WTC11 (cell line): ENCODE measurements at regions not wholly inside any gene's neighbourhood (a gene's known extent, or its start where the extent isn't known, plus 50 kb on each side); places are given as distances from the start of the nearest gene placed in this dataset.
A peak's percentile ranks its signal among the peaks of the same experiment; 100 is the strongest.

Experiments
- FOXP1 ChIP-seq: sonication (generic); formaldehyde crosslinking; IDR thresholded peaks from 2 replicates; pipeline ENCODE4 v1.8.0; 2022; ENCODE audit warnings: missing genetic modification reagents, mild to moderate bottlenecking, moderate library complexity, borderline replicate concordance
- GABPB1 ChIP-seq: sonication (generic); formaldehyde crosslinking; IDR thresholded peaks from 2 replicates; pipeline ENCODE4 v1.8.1; 2023; ENCODE audit warnings: mild to moderate bottlenecking, missing genetic modification reagents
- GTF2I ChIP-seq: fragments of 250-450 bp; sonication (Bioruptor Pico); conservative IDR thresholded peaks from 2 replicates; pipeline ENCODE4 v1.4.0; 2021; ENCODE audit warnings: mild to moderate bottlenecking
- NFATC4 ChIP-seq: fragments of 250-450 bp; sonication (Bioruptor Pico); IDR thresholded peaks from 2 replicates; pipeline ENCODE4 v1.9.0; 2021; ENCODE audit warnings: mild to moderate bottlenecking
- NFE2L1 ChIP-seq: sonication (generic); formaldehyde crosslinking; IDR thresholded peaks from 2 replicates; pipeline ENCODE4 v1.8.1; 2023; ENCODE audit warnings: missing genetic modification reagents
- NR2C2 ChIP-seq: sonication (generic); formaldehyde crosslinking; IDR thresholded peaks from 2 replicates; pipeline ENCODE4 v1.8.0; 2022; ENCODE audit warnings: mild to moderate bottlenecking, missing genetic modification reagents
- RELA ChIP-seq: sonication (generic); formaldehyde crosslinking; IDR thresholded peaks from 2 replicates; pipeline ENCODE4 v1.8.1; 2022; ENCODE audit warnings: missing genetic modification reagents, mild to moderate bottlenecking, borderline replicate concordance
- SP1 ChIP-seq: sonication (generic); formaldehyde crosslinking; conservative IDR thresholded peaks from 2 replicates; pipeline ENCODE4 v1.8.1; 2022; ENCODE audit warnings: missing genetic modification reagents
- TCF7 ChIP-seq: sonication (generic); formaldehyde crosslinking; IDR thresholded peaks from 2 replicates; pipeline ENCODE4 v1.8.0; 2022; ENCODE audit warnings: mild to moderate bottlenecking, low read depth, missing genetic modification reagents, moderate library complexity
- ZBTB21 ChIP-seq: sonication (generic); formaldehyde crosslinking; IDR thresholded peaks from 2 replicates; pipeline ENCODE4 v1.8.1; 2023; ENCODE audit warnings: mild to moderate bottlenecking, missing genetic modification reagents, borderline replicate concordance
- ZNF121 ChIP-seq: sonication (generic); formaldehyde crosslinking; IDR thresholded peaks from 2 replicates; pipeline ENCODE4 v1.8.0; 2023; ENCODE audit warnings: missing genetic modification reagents
- ZNF263 ChIP-seq: sonication (generic); formaldehyde crosslinking; IDR thresholded peaks from 2 replicates; pipeline ENCODE4 v1.8.1; 2022; ENCODE audit warnings: low read depth, mild to moderate bottlenecking, moderate library complexity, missing genetic modification reagents
- ZNF671 ChIP-seq: fragments of 250-450 bp; sonication (Bioruptor Pico); IDR thresholded peaks from 2 replicates; pipeline ENCODE4 v1.8.0; 2021; ENCODE audit warnings: mild to moderate bottlenecking
- TF ChIP-seq, protein P1 (sequence below): sonication (generic); formaldehyde crosslinking; IDR thresholded peaks from 2 replicates; pipeline ENCODE4 v1.8.1; 2023; ENCODE audit warnings: mild to moderate bottlenecking, missing genetic modification reagents
- TF ChIP-seq, protein P2 (sequence below): fragments of 250-450 bp; sonication (Bioruptor Pico); IDR thresholded peaks from 2 replicates; pipeline ENCODE4 v1.9.0; 2021; ENCODE audit warnings: mild to moderate bottlenecking
- TF ChIP-seq, protein P3 (sequence below): sonication (generic); formaldehyde crosslinking; conservative IDR thresholded peaks from 2 replicates; pipeline ENCODE4 v1.8.1; 2022; ENCODE audit warnings: mild to moderate bottlenecking, missing genetic modification reagents
- TF ChIP-seq, protein P4 (sequence below): sonication (generic); formaldehyde crosslinking; IDR thresholded peaks from 2 replicates; pipeline ENCODE4 v1.8.1; 2023; ENCODE audit warnings: mild to moderate bottlenecking, missing genetic modification reagents, moderate library complexity
- TF ChIP-seq, protein P5 (sequence below): fragments of 250-450 bp; sonication (Bioruptor Pico); IDR thresholded peaks from 2 replicates; pipeline ENCODE4 v1.9.0; 2021; ENCODE audit warnings: moderate library complexity, mild to moderate bottlenecking, inconsistent platforms, borderline replicate concordance
- TF ChIP-seq, protein P6 (sequence below): sonication (generic); formaldehyde crosslinking; IDR thresholded peaks from 2 replicates; pipeline ENCODE4 v1.8.0; 2023; ENCODE audit warnings: missing genetic modification reagents, mild to moderate bottlenecking, borderline replicate concordance
- TF ChIP-seq, protein P7 (sequence below): sonication (generic); formaldehyde crosslinking; IDR thresholded peaks from 2 replicates; pipeline ENCODE4 v1.8.1; 2022; ENCODE audit warnings: low read depth, missing genetic modification reagents, borderline replicate concordance
- TF ChIP-seq, protein P8 (sequence below): sonication (generic); formaldehyde crosslinking; IDR thresholded peaks from 2 replicates; pipeline ENCODE4 v1.8.0; 2022; ENCODE audit warnings: mild to moderate bottlenecking, missing genetic modification reagents
- TF ChIP-seq, protein P9 (sequence below): sonication (generic); formaldehyde crosslinking; IDR thresholded peaks from 2 replicates; pipeline ENCODE4 v1.8.1; 2022; ENCODE audit warnings: low read depth, mild to moderate bottlenecking, moderate library complexity, missing genetic modification reagents, borderline replicate concordance

DNA sequence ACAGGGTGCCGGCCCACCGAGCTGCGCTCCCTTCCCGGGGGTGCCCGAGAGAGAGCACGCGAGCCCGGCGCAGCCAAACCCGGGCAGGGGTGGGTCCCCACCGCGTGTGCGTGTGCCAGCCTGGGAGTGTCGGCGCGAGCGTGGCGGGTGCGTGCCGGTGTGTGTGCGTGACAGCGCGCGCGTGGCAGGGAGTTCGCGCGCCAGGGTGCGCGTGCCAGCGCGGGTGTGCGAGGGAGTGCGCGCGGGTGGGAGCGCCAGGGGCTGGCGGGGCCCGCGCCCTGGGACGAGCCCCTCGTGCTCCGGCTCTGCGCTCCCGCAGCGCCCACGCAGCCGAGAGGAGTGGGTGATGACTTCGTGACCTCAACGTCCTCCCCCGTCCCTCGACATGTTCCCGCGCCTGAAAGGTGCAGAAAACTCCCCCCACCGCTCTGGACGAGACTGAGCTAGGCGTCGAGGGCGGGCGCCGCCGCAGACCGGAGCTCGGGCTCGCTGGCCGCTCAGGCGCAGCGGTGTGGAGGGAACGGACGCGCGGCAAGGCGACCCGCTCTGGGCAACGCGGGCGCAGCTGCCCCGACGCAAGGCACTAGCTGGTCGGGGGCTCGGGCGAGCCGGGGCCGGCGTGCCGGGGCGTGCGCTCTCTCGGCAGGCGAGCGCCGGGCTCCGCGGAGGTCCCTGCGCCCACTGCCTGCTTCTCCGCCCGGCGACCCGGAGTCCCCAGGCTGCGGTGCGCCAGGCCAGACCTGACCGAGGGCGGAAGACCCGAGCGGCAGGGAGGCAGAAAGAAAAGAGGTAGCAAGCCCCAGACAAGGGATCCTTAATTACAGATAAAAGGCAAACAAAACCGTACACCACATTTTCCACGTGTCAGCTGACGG, 582.8 kb downstream of the ZEB2 start (continued):
- no peak for TF ChIP-seq ZNF671
- TF ChIP-seq GTF2I, result no peak
- TF ChIP-seq, protein P1, sequence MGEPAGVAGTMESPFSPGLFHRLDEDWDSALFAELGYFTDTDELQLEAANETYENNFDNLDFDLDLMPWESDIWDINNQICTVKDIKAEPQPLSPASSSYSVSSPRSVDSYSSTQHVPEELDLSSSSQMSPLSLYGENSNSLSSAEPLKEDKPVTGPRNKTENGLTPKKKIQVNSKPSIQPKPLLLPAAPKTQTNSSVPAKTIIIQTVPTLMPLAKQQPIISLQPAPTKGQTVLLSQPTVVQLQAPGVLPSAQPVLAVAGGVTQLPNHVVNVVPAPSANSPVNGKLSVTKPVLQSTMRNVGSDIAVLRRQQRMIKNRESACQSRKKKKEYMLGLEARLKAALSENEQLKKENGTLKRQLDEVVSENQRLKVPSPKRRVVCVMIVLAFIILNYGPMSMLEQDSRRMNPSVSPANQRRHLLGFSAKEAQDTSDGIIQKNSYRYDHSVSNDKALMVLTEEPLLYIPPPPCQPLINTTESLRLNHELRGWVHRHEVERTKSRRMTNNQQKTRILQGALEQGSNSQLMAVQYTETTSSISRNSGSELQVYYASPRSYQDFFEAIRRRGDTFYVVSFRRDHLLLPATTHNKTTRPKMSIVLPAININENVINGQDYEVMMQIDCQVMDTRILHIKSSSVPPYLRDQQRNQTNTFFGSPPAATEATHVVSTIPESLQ (CRISPR knock-in tag), result no peak
- TF ChIP-seq, protein P2, sequence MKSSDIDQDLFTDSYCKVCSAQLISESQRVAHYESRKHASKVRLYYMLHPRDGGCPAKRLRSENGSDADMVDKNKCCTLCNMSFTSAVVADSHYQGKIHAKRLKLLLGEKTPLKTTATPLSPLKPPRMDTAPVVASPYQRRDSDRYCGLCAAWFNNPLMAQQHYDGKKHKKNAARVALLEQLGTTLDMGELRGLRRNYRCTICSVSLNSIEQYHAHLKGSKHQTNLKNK (CRISPR knock-in tag), result no peak
- TF ChIP-seq SP1 (CRISPR knock-in tag), result peak; percentile 35; the same call in 1 of the 2 replicates
- TF ChIP-seq, protein P3, sequence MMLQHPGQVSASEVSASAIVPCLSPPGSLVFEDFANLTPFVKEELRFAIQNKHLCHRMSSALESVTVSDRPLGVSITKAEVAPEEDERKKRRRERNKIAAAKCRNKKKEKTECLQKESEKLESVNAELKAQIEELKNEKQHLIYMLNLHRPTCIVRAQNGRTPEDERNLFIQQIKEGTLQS (CRISPR knock-in tag), result no peak
- no peak for TF ChIP-seq NFATC4 (CRISPR knock-in tag)
- TF ChIP-seq ZNF121 (CRISPR knock-in tag), result peak; percentile 2; the same call in 1 of the 2 replicates
- TF ChIP-seq, protein P4, sequence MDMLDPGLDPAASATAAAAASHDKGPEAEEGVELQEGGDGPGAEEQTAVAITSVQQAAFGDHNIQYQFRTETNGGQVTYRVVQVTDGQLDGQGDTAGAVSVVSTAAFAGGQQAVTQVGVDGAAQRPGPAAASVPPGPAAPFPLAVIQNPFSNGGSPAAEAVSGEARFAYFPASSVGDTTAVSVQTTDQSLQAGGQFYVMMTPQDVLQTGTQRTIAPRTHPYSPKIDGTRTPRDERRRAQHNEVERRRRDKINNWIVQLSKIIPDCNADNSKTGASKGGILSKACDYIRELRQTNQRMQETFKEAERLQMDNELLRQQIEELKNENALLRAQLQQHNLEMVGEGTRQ (CRISPR knock-in tag), result no peak; the same call in 1 of the 2 replicates
- TF ChIP-seq, protein P5, sequence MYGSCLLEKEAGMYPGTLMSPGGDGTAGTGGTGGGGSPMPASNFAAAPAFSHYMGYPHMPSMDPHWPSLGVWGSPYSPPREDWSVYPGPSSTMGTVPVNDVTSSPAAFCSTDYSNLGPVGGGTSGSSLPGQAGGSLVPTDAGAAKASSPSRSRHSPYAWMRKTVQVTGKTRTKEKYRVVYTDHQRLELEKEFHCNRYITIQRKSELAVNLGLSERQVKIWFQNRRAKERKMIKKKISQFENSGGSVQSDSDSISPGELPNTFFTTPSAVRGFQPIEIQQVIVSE (CRISPR knock-in tag), result no peak
- TF ChIP-seq, protein P6, sequence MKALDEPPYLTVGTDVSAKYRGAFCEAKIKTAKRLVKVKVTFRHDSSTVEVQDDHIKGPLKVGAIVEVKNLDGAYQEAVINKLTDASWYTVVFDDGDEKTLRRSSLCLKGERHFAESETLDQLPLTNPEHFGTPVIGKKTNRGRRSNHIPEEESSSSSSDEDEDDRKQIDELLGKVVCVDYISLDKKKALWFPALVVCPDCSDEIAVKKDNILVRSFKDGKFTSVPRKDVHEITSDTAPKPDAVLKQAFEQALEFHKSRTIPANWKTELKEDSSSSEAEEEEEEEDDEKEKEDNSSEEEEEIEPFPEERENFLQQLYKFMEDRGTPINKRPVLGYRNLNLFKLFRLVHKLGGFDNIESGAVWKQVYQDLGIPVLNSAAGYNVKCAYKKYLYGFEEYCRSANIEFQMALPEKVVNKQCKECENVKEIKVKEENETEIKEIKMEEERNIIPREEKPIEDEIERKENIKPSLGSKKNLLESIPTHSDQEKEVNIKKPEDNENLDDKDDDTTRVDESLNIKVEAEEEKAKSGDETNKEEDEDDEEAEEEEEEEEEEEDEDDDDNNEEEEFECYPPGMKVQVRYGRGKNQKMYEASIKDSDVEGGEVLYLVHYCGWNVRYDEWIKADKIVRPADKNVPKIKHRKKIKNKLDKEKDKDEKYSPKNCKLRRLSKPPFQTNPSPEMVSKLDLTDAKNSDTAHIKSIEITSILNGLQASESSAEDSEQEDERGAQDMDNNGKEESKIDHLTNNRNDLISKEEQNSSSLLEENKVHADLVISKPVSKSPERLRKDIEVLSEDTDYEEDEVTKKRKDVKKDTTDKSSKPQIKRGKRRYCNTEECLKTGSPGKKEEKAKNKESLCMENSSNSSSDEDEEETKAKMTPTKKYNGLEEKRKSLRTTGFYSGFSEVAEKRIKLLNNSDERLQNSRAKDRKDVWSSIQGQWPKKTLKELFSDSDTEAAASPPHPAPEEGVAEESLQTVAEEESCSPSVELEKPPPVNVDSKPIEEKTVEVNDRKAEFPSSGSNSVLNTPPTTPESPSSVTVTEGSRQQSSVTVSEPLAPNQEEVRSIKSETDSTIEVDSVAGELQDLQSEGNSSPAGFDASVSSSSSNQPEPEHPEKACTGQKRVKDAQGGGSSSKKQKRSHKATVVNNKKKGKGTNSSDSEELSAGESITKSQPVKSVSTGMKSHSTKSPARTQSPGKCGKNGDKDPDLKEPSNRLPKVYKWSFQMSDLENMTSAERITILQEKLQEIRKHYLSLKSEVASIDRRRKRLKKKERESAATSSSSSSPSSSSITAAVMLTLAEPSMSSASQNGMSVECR, result 0 out of 2 replicates have a peak, but pooled peaks have one; percentile 85
- no peak; the same call in 1 of the 2 replicates for TF ChIP-seq ZBTB21 (CRISPR knock-in tag)
- peak; percentile 67 for TF ChIP-seq ZNF263
- TF ChIP-seq, protein P7, sequence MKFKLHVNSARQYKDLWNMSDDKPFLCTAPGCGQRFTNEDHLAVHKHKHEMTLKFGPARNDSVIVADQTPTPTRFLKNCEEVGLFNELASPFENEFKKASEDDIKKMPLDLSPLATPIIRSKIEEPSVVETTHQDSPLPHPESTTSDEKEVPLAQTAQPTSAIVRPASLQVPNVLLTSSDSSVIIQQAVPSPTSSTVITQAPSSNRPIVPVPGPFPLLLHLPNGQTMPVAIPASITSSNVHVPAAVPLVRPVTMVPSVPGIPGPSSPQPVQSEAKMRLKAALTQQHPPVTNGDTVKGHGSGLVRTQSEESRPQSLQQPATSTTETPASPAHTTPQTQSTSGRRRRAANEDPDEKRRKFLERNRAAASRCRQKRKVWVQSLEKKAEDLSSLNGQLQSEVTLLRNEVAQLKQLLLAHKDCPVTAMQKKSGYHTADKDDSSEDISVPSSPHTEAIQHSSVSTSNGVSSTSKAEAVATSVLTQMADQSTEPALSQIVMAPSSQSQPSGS (CRISPR knock-in tag), result peak; percentile 16; the same call in 1 of the 2 replicates
- 0 out of 2 replicates have a peak, but pooled peaks have one; percentile 35 for TF ChIP-seq NR2C2 (CRISPR knock-in tag)
- TF ChIP-seq, protein P8, sequence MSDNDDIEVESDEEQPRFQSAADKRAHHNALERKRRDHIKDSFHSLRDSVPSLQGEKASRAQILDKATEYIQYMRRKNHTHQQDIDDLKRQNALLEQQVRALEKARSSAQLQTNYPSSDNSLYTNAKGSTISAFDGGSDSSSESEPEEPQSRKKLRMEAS (CRISPR knock-in tag), result peak; percentile 76; the same call in 1 of the 2 replicates
- TF ChIP-seq NFE2L1 (CRISPR knock-in tag), result peak; percentile 58; the same call in 1 of the 2 replicates
- peak; percentile 40; the same call in 1 of the 2 replicates for TF ChIP-seq TCF7 (CRISPR knock-in tag)
- TF ChIP-seq, protein P9, sequence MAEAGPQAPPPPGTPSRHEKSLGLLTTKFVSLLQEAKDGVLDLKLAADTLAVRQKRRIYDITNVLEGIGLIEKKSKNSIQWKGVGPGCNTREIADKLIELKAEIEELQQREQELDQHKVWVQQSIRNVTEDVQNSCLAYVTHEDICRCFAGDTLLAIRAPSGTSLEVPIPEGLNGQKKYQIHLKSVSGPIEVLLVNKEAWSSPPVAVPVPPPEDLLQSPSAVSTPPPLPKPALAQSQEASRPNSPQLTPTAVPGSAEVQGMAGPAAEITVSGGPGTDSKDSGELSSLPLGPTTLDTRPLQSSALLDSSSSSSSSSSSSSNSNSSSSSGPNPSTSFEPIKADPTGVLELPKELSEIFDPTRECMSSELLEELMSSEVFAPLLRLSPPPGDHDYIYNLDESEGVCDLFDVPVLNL, result no peak; the same call in 1 of the 2 replicates
- peak; percentile 40; the same call in 1 of the 2 replicates for TF ChIP-seq RELA (CRISPR knock-in tag)
- peak; percentile 95 for TF ChIP-seq FOXP1 (CRISPR knock-in tag)
- TF ChIP-seq GABPB1 (CRISPR knock-in tag), result no peak
